GM12878 (cell line): ENCODE measurements at regions not wholly inside any gene's neighbourhood (a gene's known extent, or its start where the extent isn't known, plus 50 kb on each side); places are given as distances from the start of the nearest gene placed in this dataset.

Experiments
- ATF7 ChIP-seq: fragments of 450-650 bp; IDR thresholded peaks from 2 replicates; pipeline ENCODE4 v1.6.1; 2016; ENCODE audit warnings: low read depth, mild to moderate bottlenecking
- CEBPZ ChIP-seq: fragments of 150-350 bp; IDR thresholded peaks from 2 replicates; pipeline ENCODE4 v1.6.1; 2016; ENCODE audit warnings: low read depth, low read length
- E4F1 ChIP-seq: fragments of 450-650 bp; IDR thresholded peaks from 2 replicates; pipeline ENCODE4 v1.6.1; 2018; ENCODE audit warnings: borderline replicate concordance, mild to moderate bottlenecking; ENCODE audit not compliant: partially characterized antibody
- EP300 ChIP-seq, 2 experiments: fragments of 150-350 bp in 1 of 2; IDR thresholded peaks; 2 replicates each; pipeline ENCODE4 v1.6.1; 2011 to 2012; ENCODE audit warnings: low read depth in 2 of 2, low read length in 2 of 2, borderline replicate concordance in 1 of 2, improper control_type of control experiment in 1 of 2, inconsistent platforms in 1 of 2; ENCODE audit not compliant: control insufficient read depth in 1 of 2
- FOS ChIP-seq: IDR thresholded peaks from 3 replicates; pipeline ENCODE4 v1.6.1; 2011; ENCODE audit warnings: borderline replicate concordance; ENCODE audit not compliant: insufficient read length; ENCODE audit errors: extremely low read depth
- GABPA ChIP-seq: IDR thresholded peaks from 2 replicates; pipeline ENCODE4 v1.6.1; 2014; ENCODE audit warnings: antibody characterized with exemption, low read depth, mild to moderate bottlenecking, inconsistent platforms
- IKZF1 ChIP-seq: fragments of 450-650 bp; conservative IDR thresholded peaks from 2 replicates; pipeline ENCODE4 v1.6.1; 2017; ENCODE audit warnings: antibody characterized with exemption, mild to moderate bottlenecking
- IKZF2 ChIP-seq, 2 experiments: fragments of 450-650 bp; IDR thresholded peaks; 2 replicates each; pipeline ENCODE4 v1.6.1; 2017; ENCODE audit warnings: mild to moderate bottlenecking in 2 of 2, moderate library complexity in 2 of 2
- JUNB ChIP-seq: IDR thresholded peaks from 2 replicates; pipeline ENCODE4 v1.6.1; 2016; ENCODE audit warnings: antibody characterized with exemption, mild to moderate bottlenecking
- KAT2A ChIP-seq: conservative IDR thresholded peaks from 2 replicates; pipeline ENCODE4 v1.6.1; 2011; ENCODE audit warnings: low read depth, low read length; ENCODE audit not compliant: control insufficient read depth
- KLF5 ChIP-seq: fragments of 450-650 bp; IDR thresholded peaks from 2 replicates; pipeline ENCODE4 v1.6.1; 2014; ENCODE audit warnings: mild to moderate bottlenecking; ENCODE audit not compliant: partially characterized antibody
- MEF2B ChIP-seq: fragments of 450-650 bp; IDR thresholded peaks from 2 replicates; pipeline ENCODE4 v1.6.1; 2018; ENCODE audit warnings: mild to moderate bottlenecking, moderate library complexity; ENCODE audit not compliant: partially characterized antibody, poor library complexity, severe bottlenecking
- MLLT1 ChIP-seq: fragments of 450-650 bp; IDR thresholded peaks from 2 replicates; pipeline ENCODE4 v1.6.1; 2016; ENCODE audit warnings: mild to moderate bottlenecking
- MTA2 ChIP-seq: fragments of 450-650 bp; IDR thresholded peaks from 2 replicates; pipeline ENCODE4 v1.6.1; 2016; ENCODE audit warnings: low read depth, mild to moderate bottlenecking, moderate library complexity
- PAX8 ChIP-seq: fragments of 450-650 bp; IDR thresholded peaks from 2 replicates; pipeline ENCODE4 v1.6.1; 2017; ENCODE audit warnings: mild to moderate bottlenecking, moderate library complexity
- SKIL ChIP-seq: fragments of 450-650 bp; IDR thresholded peaks from 2 replicates; pipeline ENCODE4 v1.6.1; 2017; ENCODE audit warnings: mild to moderate bottlenecking, low read depth, inconsistent platforms; ENCODE audit not compliant: poor library complexity, severe bottlenecking
- SMC3 ChIP-seq: IDR thresholded peaks from 2 replicates; pipeline ENCODE4 v1.6.1; 2011; ENCODE audit warnings: low read length, improper control_type of control experiment, borderline replicate concordance
- SPI1 ChIP-seq: IDR thresholded peaks from 2 replicates; pipeline ENCODE4 v1.6.1; 2011; ENCODE audit warnings: low read depth, mild to moderate bottlenecking, low read length, moderate library complexity, borderline replicate concordance; ENCODE audit not compliant: insufficient read depth
- TCF3 ChIP-seq: IDR thresholded peaks from 2 replicates; pipeline ENCODE4 v1.6.1; 2012; ENCODE audit warnings: low read depth, mild to moderate bottlenecking, low read length, borderline replicate concordance; ENCODE audit not compliant: insufficient read depth
- ZNF217 ChIP-seq: fragments of 450-650 bp; IDR thresholded peaks from 2 replicates; pipeline ENCODE4 v1.6.1; 2017; ENCODE audit warnings: antibody characterized with exemption, mild to moderate bottlenecking
- ZSCAN29 ChIP-seq: fragments of 450-650 bp; IDR thresholded peaks from 2 replicates; pipeline ENCODE4 v1.6.1; 2017; ENCODE audit warnings: mild to moderate bottlenecking, moderate library complexity

GRCh38 chr2:198874472-198874858 is 583.3 kb downstream of the SATB2 start (continued):
- TF ChIP-seq MLLT1 (no peak), SMC3 (no peak), PAX8 (no peak), IKZF2 (IDR thresholded peaks at IDR 0.05) (peak; percentile 22 to 50; a peak in 1 of 4 replicates), ZNF217 (no peak), GABPA (no peak), SKIL (peak; percentile 85), EP300 (IDR thresholded peaks at IDR 0.05; ENCODE audit: borderline replicate concordance in 1 of 2, control insufficient read depth in 1 of 2, low read depth in 2 of 2, low read length in 2 of 2) (peak in 1 of 2 experiments; percentile 30; a peak in 2 of 4 replicates), SPI1 (no peak), CEBPZ (no peak), KLF5 (no peak), MTA2 (peak; percentile 55; the same call in 1 of the 2 replicates), E4F1 (no peak), ZSCAN29 (peak; percentile 88), FOS (no peak), MEF2B (peak; percentile 50), TCF3 (no peak), JUNB (no peak), KAT2A (no peak), ATF7 (peak; percentile 39; the same call in 1 of the 2 replicates), IKZF1 (no peak)
